ENCODE measurements at regions not wholly inside any gene's neighbourhood (a gene's known extent, or its start where the extent isn't known, plus 50 kb on each side); places are given as distances from the start of the nearest gene placed in this dataset.
"Not testable (repeated sequence)": the region's sequence is repeated elsewhere in the genome, so short reads cannot be mapped to it uniquely, and the experiment has no call there.

- DNase-seq, result no peak
Measured at GRCh38 chr12:70074510-70074909, 168.7 kb upstream of the CNOT2 start.

GRCh38 chr12:70077441-70077840 is 165.8 kb upstream of the CNOT2 start:
- no peak for DNase-seq

- no peak for DNase-seq
Measured at GRCh38 chr12:70078161-70078560, 165.1 kb upstream of the CNOT2 start.

GRCh38 chr12:70080566-70080965 is 162.7 kb upstream of the CNOT2 start:
- no peak for DNase-seq

GRCh38 chr12:70082997-70083676 is 160.1 kb upstream of the CNOT2 start:
- DNase-seq, result no peak

DNA sequence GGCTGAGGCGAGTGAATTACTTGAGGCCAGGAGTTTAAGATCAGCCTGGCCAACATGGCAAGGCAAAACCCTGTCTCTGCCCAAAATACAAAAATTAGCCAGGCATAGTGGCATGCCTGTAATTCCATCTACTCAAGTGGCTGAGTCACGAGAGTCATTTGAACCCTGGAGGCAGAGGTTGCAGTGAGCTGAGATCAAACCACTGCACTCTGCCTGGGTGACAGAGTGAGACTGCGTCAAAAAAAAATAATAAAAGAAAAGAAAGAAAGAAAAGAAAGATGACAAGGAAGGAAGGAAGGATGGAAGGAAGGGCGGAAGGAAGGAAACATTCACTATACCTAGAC is 159.6 kb upstream of the CNOT2 start:
- no peak for DNase-seq

GRCh38 chr12:70086372-70086771 is 156.9 kb upstream of the CNOT2 start:
- not testable (repeated sequence) for DNase-seq

DNA sequence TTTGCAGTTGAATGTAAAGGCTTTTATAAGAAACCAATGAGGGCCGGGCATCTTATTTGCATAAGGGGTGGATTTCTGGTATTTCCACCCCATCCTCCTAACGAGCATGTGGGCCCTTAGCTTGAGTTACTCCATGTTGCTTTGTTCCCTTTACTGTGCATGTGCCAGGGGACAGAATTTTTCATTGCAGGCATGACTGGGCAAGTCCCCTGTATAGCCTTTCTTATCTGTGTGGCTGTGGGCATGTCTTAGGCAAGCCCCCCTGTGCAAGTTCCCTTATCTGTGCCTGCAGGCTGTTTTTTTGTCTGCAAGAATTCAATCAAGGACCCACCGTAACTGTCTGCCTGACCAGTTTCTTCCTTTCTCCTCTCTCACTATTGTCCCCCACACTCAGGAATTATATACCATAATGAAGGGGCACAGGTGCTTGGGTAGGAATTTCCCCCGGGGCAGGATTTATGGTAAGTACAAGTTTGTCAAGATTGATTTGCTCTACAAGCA is 152.2 kb upstream of the CNOT2 start:
- peak; percentile 66 for DNase-seq

DNA sequence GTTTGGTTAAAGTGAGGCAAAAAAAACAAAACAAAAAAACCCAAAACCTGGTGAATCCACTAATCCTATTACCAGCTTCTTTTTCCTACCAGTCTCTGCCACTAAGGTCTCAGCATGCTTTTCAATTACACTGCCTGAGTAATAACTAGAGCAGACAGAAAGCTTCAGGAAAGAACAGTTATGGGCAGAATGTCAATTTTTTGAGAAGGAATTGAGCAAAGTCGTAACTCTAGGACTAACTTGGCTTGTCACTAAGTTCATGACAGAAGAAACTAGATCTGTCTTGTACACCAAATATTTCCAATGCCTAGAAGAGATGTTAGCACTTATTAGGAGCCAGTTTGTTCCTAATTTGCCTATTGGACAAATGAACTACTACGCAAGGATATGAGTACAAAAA is 148.8 kb upstream of the CNOT2 start:
- no peak for DNase-seq

DNA sequence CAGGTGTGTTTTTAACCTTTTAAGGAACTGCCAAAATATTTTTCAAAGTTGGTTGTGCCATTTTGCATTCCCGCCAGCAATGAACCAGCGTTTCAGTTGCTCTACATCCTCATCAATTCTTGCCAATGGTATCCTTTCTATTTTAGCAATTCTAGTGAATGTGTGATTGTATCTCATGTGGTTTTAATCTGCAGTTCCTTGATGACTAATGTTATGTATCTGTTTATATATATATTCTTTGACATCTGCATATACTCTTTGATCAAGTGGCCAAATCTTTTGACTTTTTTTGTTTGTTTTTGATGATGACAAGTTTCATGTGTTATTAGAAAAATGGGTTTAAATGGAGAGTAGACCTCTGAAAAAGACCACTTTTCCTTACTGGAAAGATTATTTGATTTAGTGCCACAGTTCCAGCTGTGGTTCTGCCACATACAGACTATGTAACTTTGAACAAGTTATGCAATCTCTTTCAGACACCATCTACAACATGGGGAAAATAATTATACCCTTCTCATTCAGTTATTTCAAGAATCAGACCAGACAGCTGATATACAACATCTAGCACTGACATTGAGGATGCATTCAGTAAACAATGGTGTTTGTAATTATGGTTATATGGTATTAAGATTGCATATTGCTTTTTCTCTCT is 146.3 kb upstream of the CNOT2 start:
- no peak for DNase-seq

- DNase-seq, result no peak
Measured at GRCh38 chr12:70101064-70101463, 142.2 kb upstream of the CNOT2 start.

- DNase-seq, result no peak
Measured at GRCh38 chr12:70106347-70106746, 136.9 kb upstream of the CNOT2 start.

- DNase-seq, result no peak
Measured at GRCh38 chr12:70110085-70110484, 133.1 kb upstream of the CNOT2 start.

- no peak for DNase-seq
Measured at GRCh38 chr12:70117670-70118069, 125.6 kb upstream of the CNOT2 start.

DNA sequence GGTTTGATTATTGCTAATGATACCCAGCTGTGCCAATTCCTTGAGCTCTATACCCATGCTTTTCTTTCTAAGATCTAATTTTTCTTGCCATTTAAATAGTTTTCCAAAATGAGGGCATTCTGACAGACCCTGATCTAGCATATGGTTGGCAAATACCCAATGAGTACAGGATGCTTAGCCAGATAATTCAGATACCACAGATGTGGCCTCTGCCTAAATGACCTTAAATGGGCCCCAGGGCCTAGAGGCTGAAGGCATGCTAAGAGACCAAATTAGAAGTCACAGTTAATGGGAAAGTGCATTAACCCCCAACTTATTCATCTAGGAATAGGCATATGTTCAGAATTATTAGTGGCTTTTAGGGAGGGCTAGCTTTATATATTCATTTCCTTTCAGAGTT is 122.3 kb upstream of the CNOT2 start:
- no peak for DNase-seq

- no peak for DNase-seq
Measured at GRCh38 chr12:70121562-70121961, 121.7 kb upstream of the CNOT2 start.

GRCh38 chr12:70122804-70123203 is 120.4 kb upstream of the CNOT2 start:
- no peak for DNase-seq

GRCh38 chr12:70149013-70149412 is 94.2 kb upstream of the CNOT2 start:
- no peak for DNase-seq

GRCh38 chr12:70149665-70150064 is 93.6 kb upstream of the CNOT2 start:
- no peak for DNase-seq

DNA sequence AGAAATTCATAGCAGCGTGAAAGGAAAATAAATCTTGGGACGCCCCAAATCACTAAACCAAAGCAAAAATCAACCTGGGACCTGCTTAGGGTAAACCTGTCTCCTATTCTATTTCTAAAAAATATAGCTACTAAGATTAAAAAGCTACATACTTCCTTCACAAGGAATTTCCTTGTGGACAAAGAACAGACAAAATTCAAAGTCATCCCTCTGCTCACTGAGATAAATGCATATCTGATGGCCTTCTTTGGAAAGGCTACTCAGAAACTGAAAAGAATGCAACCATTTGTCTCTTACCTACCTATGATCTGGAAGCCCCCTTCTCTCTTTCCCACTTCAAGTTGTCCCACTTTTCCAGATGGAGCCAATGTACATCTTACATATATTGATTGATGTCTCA is 93.0 kb upstream of the CNOT2 start:
- no peak for DNase-seq

GRCh38 chr12:70151993-70152392 is 91.2 kb upstream of the CNOT2 start:
- DNase-seq, result no peak

DNA sequence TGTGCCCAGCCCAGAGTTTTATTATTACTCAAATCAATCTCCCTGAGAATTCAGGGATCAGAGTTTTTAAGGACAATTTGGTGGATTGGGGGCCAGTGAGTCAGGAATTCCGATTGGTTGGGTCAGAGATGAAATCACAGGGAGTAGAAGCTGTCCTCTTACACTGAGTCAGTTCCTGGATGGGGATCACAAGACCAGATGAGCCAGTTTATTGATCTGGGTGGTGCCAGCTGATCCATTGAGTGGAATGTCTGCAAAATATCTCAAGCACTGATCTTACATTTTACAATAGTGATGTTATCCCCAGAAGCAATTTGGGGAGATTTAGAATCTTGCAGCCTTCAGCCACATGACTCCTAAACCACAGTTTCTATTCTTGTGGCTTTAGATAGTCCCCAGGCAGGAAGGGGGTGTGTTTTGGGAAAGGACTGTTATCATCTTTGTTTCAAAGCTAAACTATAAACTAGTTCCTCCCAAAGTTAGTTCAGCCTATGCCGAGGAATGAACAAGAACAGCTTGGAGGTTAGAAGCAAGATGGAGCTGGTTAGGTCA is 89.1 kb upstream of the CNOT2 start:
- DNase-seq, result no peak

DNA sequence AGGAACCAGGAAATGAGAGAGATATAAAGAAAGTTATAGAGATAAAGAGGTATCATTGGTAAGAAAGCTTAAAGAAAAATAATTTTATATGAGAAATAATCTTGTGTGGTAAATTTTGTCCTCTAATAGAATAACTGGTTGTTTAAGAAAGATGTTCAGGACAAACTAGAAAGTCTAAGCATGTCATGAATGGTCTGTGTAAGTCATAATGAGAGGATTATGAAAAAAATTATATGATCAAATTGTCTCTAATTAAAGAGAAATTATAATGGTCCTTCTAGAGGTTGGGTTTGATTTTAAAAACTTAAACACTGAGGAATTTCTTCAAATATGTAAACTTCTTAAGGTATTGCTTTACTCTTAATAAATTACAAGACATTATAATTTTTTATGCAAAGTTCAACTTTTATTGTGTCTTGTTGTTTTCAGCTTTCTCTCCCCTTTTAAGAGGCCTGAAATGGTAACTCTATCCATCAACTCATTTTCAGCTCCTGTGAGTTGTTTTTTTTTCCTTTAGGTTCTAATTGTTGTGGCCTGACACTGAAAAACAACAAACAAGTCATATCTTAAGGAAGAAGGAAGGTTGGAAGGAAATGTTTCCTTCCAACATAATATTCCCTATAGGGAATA is 88.2 kb upstream of the CNOT2 start:
- no peak for DNase-seq

DNA sequence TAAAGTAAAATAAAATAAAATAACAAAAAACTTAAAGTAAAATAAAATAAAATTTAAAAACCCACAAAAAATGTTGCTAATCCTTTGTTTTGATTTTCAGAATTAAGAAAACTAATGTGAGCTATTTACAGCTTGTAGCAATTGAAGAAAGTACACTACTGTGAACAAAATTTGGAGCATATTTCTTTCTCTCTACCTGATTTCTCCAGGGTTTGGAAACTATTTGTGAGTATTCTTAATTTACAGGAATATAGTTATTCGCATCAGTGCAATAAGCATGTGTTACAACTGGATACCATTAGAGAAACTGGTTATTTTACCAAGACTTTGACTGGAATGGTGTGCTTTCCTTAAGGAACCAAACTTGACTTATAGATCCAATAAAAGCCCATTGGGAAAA is 86.1 kb upstream of the CNOT2 start:
- DNase-seq, result no peak

Measured in GF-D8 (cell line).